ENCODE measurements at regions not wholly inside any gene's neighbourhood (a gene's known extent, or its start where the extent isn't known, plus 50 kb on each side); places are given as distances from the start of the nearest gene placed in this dataset.

GRCh38 chr4:80145739-80146138 is 51.6 kb upstream of the PRDM8 start:
- 73 to 92% methylated on average over 1 of the region's 1 CpG for WGBS, 2 donors
- Histone ChIP-seq H3K4me3 (no peak overlapping the region), H3K27me3 (ENCODE audit: control insufficient read depth in 3 of 3, insufficient read depth in 3 of 3, low read length in 2 of 3) (no peaks in the 10 kb centered on the region), H3K9ac (ENCODE audit: insufficient read depth in 1 of 2, low read length in 2 of 2) (no peak overlapping the region), H3K27ac (ENCODE audit: low read depth in 1 of 2, low read length in 1 of 2) (no peak overlapping the region), H3K36me3 (ENCODE audit: control insufficient read depth in 4 of 4, insufficient read depth in 4 of 4, low read length in 4 of 4) (no peaks in the 10 kb centered on the region), H3K9me3 (ENCODE audit: control insufficient read depth in 4 of 4, insufficient read depth in 3 of 4, low read length in 3 of 4) (no peaks in the 10 kb centered on the region), H3K4me1 (ENCODE audit: control insufficient read depth in 5 of 5, insufficient read depth in 5 of 5, low read length in 5 of 5) (no peaks in the 10 kb centered on the region)
- ATAC-seq (ENCODE audit: insufficient read depth, low FRiP score) (no peak), DNase-seq (no peak)
- TF ChIP-seq, protein P1, sequence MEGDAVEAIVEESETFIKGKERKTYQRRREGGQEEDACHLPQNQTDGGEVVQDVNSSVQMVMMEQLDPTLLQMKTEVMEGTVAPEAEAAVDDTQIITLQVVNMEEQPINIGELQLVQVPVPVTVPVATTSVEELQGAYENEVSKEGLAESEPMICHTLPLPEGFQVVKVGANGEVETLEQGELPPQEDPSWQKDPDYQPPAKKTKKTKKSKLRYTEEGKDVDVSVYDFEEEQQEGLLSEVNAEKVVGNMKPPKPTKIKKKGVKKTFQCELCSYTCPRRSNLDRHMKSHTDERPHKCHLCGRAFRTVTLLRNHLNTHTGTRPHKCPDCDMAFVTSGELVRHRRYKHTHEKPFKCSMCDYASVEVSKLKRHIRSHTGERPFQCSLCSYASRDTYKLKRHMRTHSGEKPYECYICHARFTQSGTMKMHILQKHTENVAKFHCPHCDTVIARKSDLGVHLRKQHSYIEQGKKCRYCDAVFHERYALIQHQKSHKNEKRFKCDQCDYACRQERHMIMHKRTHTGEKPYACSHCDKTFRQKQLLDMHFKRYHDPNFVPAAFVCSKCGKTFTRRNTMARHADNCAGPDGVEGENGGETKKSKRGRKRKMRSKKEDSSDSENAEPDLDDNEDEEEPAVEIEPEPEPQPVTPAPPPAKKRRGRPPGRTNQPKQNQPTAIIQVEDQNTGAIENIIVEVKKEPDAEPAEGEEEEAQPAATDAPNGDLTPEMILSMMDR (IDR thresholded peaks at IDR 0.05; ENCODE audit: control extremely low read depth, extremely low read depth), result no peak

DNA sequence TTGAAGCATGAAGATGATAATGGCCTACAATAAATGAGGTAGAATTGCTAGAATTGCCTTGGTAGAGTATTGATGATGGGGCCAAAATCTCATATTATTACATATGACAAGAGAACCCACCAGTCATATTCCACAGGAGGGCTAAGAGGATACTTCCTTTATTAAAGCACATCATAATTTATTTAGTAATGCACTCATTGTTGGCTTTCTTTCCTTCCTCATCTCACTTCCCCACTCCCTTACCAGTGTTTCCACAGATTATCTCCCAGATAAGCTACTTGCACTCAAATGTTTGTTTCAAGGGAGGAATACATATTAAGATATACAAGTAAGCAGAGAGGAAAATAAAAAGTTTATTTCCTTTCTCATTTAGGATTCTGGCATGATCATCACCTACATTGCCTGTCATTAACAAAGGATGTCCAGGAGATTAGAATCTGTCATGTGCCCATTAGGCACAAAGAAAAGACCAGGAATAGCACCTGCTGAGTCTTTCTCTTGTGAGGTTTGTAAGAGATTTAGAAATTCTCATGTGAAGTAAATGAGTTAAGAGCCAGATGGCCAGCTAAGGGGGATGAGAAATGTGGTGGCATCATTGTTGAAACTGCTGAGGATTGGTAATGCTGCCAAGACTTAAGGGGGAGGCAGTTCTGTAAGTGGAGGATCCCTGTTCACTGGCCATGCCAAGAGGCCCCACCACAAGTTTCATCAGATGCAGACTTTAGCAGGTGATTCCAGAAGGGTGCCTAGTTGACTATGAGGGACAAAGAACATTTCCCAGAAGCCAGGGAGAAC is 52.4 kb upstream of the PRDM8 start:
- no peak overlapping the region for H3K4me3 ChIP-seq
- H3K36me3 ChIP-seq (ENCODE audit: control insufficient read depth in 4 of 4, insufficient read depth in 4 of 4, low read length in 4 of 4), result no peaks in the 10 kb centered on the region
- no peaks in the 10 kb centered on the region for H3K4me1 ChIP-seq (ENCODE audit: control insufficient read depth in 5 of 5, insufficient read depth in 5 of 5, low read length in 5 of 5)
- DNase-seq (no peak), ATAC-seq (ENCODE audit: insufficient read depth, low FRiP score) (no peak)
- TF ChIP-seq, protein P1 (IDR thresholded peaks at IDR 0.05; ENCODE audit: control extremely low read depth, extremely low read depth), result no peak
- no peaks in the 10 kb centered on the region for H3K27me3 ChIP-seq (ENCODE audit: control insufficient read depth in 3 of 3, insufficient read depth in 3 of 3, low read length in 2 of 3)
- H3K9ac ChIP-seq (ENCODE audit: insufficient read depth in 1 of 2, low read length in 2 of 2), result no peak overlapping the region
- H3K9me3 ChIP-seq (ENCODE audit: control insufficient read depth in 4 of 4, insufficient read depth in 3 of 4, low read length in 3 of 4), result no peaks in the 10 kb centered on the region
- no peak overlapping the region for H3K27ac ChIP-seq (ENCODE audit: low read depth in 1 of 2, low read length in 1 of 2)

DNA sequence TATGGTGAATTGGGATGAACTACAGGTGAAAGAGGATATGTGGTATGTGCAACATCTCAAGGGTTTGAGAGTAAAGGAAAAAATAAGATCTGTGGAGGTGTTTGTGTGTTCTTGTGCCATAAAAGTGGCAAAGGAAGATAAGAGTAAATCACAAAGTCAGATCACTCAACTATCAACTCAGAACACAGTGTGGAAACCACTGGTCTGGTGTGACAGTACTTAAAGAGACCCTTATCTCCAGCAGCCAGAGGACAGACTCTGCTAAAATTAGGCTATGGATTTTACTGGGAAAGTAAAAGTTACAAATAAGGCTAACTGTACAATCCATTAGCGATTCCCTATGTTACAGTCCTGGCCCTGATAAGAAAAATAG is 54.0 kb upstream of the PRDM8 start:
- Histone ChIP-seq H3K4me3 (no peak overlapping the region), H3K27ac (ENCODE audit: low read depth in 1 of 2, low read length in 1 of 2) (no peak overlapping the region), H3K9ac (ENCODE audit: insufficient read depth in 1 of 2, low read length in 2 of 2) (no peak overlapping the region), H3K4me1 (ENCODE audit: control insufficient read depth in 5 of 5, insufficient read depth in 5 of 5, low read length in 5 of 5) (no peaks in the 10 kb centered on the region), H3K36me3 (ENCODE audit: control insufficient read depth in 4 of 4, insufficient read depth in 4 of 4, low read length in 4 of 4) (no peaks in the 10 kb centered on the region), H3K27me3 (ENCODE audit: control insufficient read depth in 3 of 3, insufficient read depth in 3 of 3, low read length in 2 of 3) (no peaks in the 10 kb centered on the region), H3K9me3 (ENCODE audit: control insufficient read depth in 4 of 4, insufficient read depth in 3 of 4, low read length in 3 of 4) (no peaks in the 10 kb centered on the region)
- ATAC-seq (ENCODE audit: insufficient read depth, low FRiP score) (no peak), DNase-seq (no peak)
- WGBS, 2 donors, result 58 to 75% methylated on average over 1 of the region's 1 CpG
- TF ChIP-seq, protein P1 (IDR thresholded peaks at IDR 0.05; ENCODE audit: control extremely low read depth, extremely low read depth), result no peak

Data from lung (tissue), 11 donors.